ENCODE measurements at regions not wholly inside any gene's neighbourhood (a gene's known extent, or its start where the extent isn't known, plus 50 kb on each side); places are given as distances from the start of the nearest gene placed in this dataset.

DNA sequence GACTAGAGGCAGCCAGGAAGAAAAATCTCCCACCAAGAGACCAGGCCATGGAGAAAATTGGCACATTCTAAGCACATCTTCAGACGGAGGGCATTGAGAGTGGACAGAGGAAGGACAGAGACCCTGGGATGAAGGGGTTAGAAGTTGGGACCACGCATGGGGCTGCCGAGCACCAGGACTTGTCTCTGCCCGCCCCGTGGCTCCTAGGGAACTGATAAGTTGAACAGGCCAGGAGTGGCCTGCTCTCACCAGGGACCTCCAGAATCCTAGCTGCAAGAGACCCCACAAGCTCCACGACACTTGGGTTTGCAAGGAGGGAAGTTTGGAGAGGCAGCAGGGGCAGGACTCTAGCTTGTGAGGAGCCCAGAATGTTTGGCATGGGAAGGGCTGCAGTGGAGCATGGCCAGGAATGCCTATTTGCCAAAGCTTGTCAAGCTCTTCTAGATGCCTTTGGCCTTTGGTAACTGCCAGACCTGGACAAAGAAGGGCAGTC lies 355.1 kb downstream of the NSUN3 start:
- H3K4me2 ChIP-seq (ENCODE audit: low read length), result no peak overlapping the region
- H3K9me3 ChIP-seq (ENCODE audit: low read length), result no peaks in the 10 kb centered on the region
- no peak overlapping the region for H3K9ac ChIP-seq (ENCODE audit: low read length)
- H3F3A ChIP-seq (ENCODE audit: insufficient read depth, low read length, poor library complexity, severe bottlenecking), result no peaks in the 10 kb centered on the region
- H3K27ac ChIP-seq (ENCODE audit: low read length), result no peak overlapping the region
- H2AFZ ChIP-seq (ENCODE audit: low read depth, low read length), result no peak overlapping the region
- no peaks in the 10 kb centered on the region for H4K20me1 ChIP-seq (ENCODE audit: insufficient read depth)
- H3K4me3 ChIP-seq (ENCODE audit: low read length), result no peak overlapping the region
- no peaks in the 10 kb centered on the region for H3K27me3 ChIP-seq (ENCODE audit: insufficient read depth, low read depth, low read length)
- no peaks in the 10 kb centered on the region for H3K9me2 ChIP-seq (ENCODE audit: insufficient read depth, low read length)
- no peak for TF ChIP-seq EZH2 (IDR thresholded peaks at IDR 0.05; ENCODE audit: borderline replicate concordance, insufficient read depth, low read length, poor library complexity, severe bottlenecking)
- no peak for TF ChIP-seq MXI1 (conservative IDR thresholded peaks at IDR 0.05; ENCODE audit: poor library complexity, severe bottlenecking)
- TF ChIP-seq POLR2AphosphoS5 (IDR thresholded peaks at IDR 0.05), result no peak
- TF ChIP-seq RAD21 (conservative IDR thresholded peaks at IDR 0.05), result no peak
- no peak for TF ChIP-seq TAF1 (IDR thresholded peaks at IDR 0.05; ENCODE audit: low read depth)
- TF ChIP-seq SMC3 (conservative IDR thresholded peaks at IDR 0.05; ENCODE audit: poor library complexity), result no peak
- TF ChIP-seq, protein P1, sequence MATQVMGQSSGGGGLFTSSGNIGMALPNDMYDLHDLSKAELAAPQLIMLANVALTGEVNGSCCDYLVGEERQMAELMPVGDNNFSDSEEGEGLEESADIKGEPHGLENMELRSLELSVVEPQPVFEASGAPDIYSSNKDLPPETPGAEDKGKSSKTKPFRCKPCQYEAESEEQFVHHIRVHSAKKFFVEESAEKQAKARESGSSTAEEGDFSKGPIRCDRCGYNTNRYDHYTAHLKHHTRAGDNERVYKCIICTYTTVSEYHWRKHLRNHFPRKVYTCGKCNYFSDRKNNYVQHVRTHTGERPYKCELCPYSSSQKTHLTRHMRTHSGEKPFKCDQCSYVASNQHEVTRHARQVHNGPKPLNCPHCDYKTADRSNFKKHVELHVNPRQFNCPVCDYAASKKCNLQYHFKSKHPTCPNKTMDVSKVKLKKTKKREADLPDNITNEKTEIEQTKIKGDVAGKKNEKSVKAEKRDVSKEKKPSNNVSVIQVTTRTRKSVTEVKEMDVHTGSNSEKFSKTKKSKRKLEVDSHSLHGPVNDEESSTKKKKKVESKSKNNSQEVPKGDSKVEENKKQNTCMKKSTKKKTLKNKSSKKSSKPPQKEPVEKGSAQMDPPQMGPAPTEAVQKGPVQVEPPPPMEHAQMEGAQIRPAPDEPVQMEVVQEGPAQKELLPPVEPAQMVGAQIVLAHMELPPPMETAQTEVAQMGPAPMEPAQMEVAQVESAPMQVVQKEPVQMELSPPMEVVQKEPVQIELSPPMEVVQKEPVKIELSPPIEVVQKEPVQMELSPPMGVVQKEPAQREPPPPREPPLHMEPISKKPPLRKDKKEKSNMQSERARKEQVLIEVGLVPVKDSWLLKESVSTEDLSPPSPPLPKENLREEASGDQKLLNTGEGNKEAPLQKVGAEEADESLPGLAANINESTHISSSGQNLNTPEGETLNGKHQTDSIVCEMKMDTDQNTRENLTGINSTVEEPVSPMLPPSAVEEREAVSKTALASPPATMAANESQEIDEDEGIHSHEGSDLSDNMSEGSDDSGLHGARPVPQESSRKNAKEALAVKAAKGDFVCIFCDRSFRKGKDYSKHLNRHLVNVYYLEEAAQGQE (IDR thresholded peaks at IDR 0.05; ENCODE audit: borderline replicate concordance), result no peak
- no peak for TF ChIP-seq EP300 (conservative IDR thresholded peaks at IDR 0.05; ENCODE audit: poor library complexity, severe bottlenecking)
- TF ChIP-seq, protein P2, sequence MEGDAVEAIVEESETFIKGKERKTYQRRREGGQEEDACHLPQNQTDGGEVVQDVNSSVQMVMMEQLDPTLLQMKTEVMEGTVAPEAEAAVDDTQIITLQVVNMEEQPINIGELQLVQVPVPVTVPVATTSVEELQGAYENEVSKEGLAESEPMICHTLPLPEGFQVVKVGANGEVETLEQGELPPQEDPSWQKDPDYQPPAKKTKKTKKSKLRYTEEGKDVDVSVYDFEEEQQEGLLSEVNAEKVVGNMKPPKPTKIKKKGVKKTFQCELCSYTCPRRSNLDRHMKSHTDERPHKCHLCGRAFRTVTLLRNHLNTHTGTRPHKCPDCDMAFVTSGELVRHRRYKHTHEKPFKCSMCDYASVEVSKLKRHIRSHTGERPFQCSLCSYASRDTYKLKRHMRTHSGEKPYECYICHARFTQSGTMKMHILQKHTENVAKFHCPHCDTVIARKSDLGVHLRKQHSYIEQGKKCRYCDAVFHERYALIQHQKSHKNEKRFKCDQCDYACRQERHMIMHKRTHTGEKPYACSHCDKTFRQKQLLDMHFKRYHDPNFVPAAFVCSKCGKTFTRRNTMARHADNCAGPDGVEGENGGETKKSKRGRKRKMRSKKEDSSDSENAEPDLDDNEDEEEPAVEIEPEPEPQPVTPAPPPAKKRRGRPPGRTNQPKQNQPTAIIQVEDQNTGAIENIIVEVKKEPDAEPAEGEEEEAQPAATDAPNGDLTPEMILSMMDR (IDR thresholded peaks at IDR 0.05; ENCODE audit: poor library complexity, severe bottlenecking), result no peak
- H3K79me2 ChIP-seq (replicated peaks; ENCODE audit: insufficient read depth, low read length), result no peaks in the 10 kb centered on the region
- no peaks in the 10 kb centered on the region for H3K36me3 ChIP-seq (ENCODE audit: insufficient read depth, low read length)

DNA sequence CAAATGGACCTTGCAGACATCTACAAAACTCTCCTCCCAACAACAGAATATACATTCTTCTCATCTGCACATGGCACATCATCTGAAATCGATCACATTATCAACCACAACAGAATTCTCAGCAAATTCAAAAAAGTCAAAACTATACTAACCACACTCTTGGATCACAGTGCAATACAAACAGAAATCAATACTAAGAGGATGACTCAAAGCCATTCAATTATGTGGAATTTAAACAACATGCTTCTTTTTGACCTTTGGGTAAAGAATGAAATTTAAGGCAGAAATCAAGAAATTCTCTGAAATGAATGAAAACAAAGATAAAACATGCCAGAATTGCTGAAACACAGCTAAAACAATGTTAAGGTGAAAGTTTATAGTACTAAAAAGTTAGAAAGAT lies 358.1 kb downstream of the NSUN3 start:
- no peak overlapping the region for H3K9ac ChIP-seq (ENCODE audit: low read length)
- H3K4me2 ChIP-seq (ENCODE audit: low read length), result no peak overlapping the region
- no peaks in the 10 kb centered on the region for H3K79me2 ChIP-seq (replicated peaks; ENCODE audit: insufficient read depth, low read length)
- H3K4me3 ChIP-seq (ENCODE audit: low read length), result no peak overlapping the region
- no peaks in the 10 kb centered on the region for H4K20me1 ChIP-seq (ENCODE audit: insufficient read depth)
- H3K27ac ChIP-seq (ENCODE audit: low read length), result no peak overlapping the region
- no peaks in the 10 kb centered on the region for H3K36me3 ChIP-seq (ENCODE audit: insufficient read depth, low read length)
- TF ChIP-seq, protein P2 (IDR thresholded peaks at IDR 0.05; ENCODE audit: poor library complexity, severe bottlenecking), result no peak
- TF ChIP-seq EP300 (conservative IDR thresholded peaks at IDR 0.05; ENCODE audit: poor library complexity, severe bottlenecking), result no peak
- TF ChIP-seq MXI1 (conservative IDR thresholded peaks at IDR 0.05; ENCODE audit: poor library complexity, severe bottlenecking), result no peak
- no peak for TF ChIP-seq TAF1 (IDR thresholded peaks at IDR 0.05; ENCODE audit: low read depth)
- TF ChIP-seq POLR2AphosphoS5 (IDR thresholded peaks at IDR 0.05), result no peak
- no peak for TF ChIP-seq RAD21 (conservative IDR thresholded peaks at IDR 0.05)
- TF ChIP-seq, protein P1 (IDR thresholded peaks at IDR 0.05; ENCODE audit: borderline replicate concordance), result no peak
- no peak for TF ChIP-seq SMC3 (conservative IDR thresholded peaks at IDR 0.05; ENCODE audit: poor library complexity)
- no peak for TF ChIP-seq EZH2 (IDR thresholded peaks at IDR 0.05; ENCODE audit: borderline replicate concordance, insufficient read depth, low read length, poor library complexity, severe bottlenecking)
- H3K27me3 ChIP-seq (ENCODE audit: insufficient read depth, low read depth, low read length), result no peaks in the 10 kb centered on the region
- no peaks in the 10 kb centered on the region for H3K9me3 ChIP-seq (ENCODE audit: low read length)
- no peak overlapping the region for H2AFZ ChIP-seq (ENCODE audit: low read depth, low read length)
- H3F3A ChIP-seq (ENCODE audit: insufficient read depth, low read length, poor library complexity, severe bottlenecking), result no peaks in the 10 kb centered on the region
- H3K9me2 ChIP-seq (ENCODE audit: insufficient read depth, low read length), result no peaks in the 10 kb centered on the region
